AG09319 (cell line): ENCODE measurements at regions not wholly inside any gene's neighbourhood (a gene's known extent, or its start where the extent isn't known, plus 50 kb on each side); places are given as distances from the start of the nearest gene placed in this dataset.
"Not testable (repeated sequence)": the region's sequence is repeated elsewhere in the genome, so short reads cannot be mapped to it uniquely, and the experiment has no call there.

Experiments used
- DNase-seq: peaks from one replicate; pipeline ENCODE4 v3.0.0-alpha.2; 2010; ENCODE audit warnings: low read depth; ENCODE audit errors: extremely low read depth
- CTCF ChIP-seq: IDR thresholded peaks from 2 replicates; pipeline ENCODE4 v1.5.1; 2011; ENCODE audit warnings: low read depth, mild to moderate bottlenecking, inconsistent platforms, low read length, moderate library complexity

GRCh38 chr10:65614956-65615565, 1310.8 kb upstream of the LRRTM3 start:
- no peak for DNase-seq
- no peak for TF ChIP-seq CTCF

- TF ChIP-seq CTCF = no peak
- no peak for DNase-seq
Measured at GRCh38 chr10:65618126-65618525, 1307.7 kb upstream of the LRRTM3 start.

GRCh38 chr10:65620404-65621048, 1305.3 kb upstream of the LRRTM3 start:
- no peak for TF ChIP-seq CTCF

GRCh38 chr10:65622608-65623007, 1303.2 kb upstream of the LRRTM3 start:
- DNase-seq = no peak
- no peak for TF ChIP-seq CTCF

More at GRCh38 chr10:65620404-65621048, 1305.3 kb upstream of the LRRTM3 start:
- no peak for DNase-seq

GRCh38 chr10:65628493-65629139, 1297.2 kb upstream of the LRRTM3 start:
- TF ChIP-seq CTCF = no peak
- DNase-seq = no peak

- no peak for TF ChIP-seq CTCF
- no peak for DNase-seq
Measured at GRCh38 chr10:65660006-65660405, 1265.8 kb upstream of the LRRTM3 start.

- no peak for DNase-seq
- TF ChIP-seq CTCF = no peak
Measured at GRCh38 chr10:65670087-65670486, 1255.7 kb upstream of the LRRTM3 start.

GRCh38 chr10:65670596-65670995, 1255.2 kb upstream of the LRRTM3 start:
- not testable (repeated sequence) for DNase-seq
